GM19351 (cell line): ENCODE measurements at regions not wholly inside any gene's neighbourhood (a gene's known extent, or its start where the extent isn't known, plus 50 kb on each side); places are given as distances from the start of the nearest gene placed in this dataset.
"Not testable (repeated sequence)": the region's sequence is repeated elsewhere in the genome, so short reads cannot be mapped to it uniquely, and the experiment has no call there.

Source experiments
- ATAC-seq: cut with Tn5 transposase; IDR thresholded peaks from one replicate; pipeline ENCODE4 v1.9.1; 2021; ENCODE audit warnings: mild to moderate bottlenecking, moderate library complexity; ENCODE audit not compliant: unreplicated experiment

DNA sequence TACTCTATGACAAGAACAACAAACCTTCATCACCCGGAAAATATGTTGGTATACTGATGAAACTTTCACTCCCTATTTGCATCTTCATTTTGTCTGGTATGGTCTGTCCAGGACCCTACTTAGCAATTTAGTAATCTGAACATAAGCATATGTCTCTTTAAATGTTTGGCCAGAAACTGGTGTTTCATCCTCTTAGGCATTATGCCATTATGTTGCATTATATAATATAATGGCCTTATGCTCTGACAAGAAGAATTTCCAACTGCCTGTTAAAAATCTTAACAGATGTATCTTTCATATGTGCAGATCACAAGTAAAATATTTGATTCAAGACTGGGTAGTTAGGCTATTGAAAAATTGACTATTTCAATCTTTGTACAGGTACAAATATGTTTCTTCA, 610.6 kb upstream of the PRR20A start:
- no peak for ATAC-seq

DNA sequence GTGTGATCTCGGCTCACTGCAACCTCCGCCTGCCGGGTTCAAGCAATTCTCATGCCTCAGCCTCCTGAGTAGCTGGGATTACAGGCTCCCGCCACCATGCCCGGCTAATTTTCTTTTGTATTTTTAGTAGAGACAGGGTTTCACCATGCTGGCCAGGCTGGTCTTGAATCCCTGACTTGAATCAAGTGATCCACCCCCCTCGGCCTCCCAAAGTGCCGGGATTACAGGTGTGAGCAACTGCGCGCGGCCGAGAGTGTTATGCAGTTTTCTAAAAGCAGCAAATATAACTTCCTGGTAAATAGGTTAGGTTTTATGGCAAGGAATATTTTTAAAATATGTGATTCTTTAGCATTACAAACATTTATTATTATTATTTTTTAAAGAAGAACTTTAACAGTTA, 592.8 kb upstream of the PRR20A start:
- not testable (repeated sequence) for ATAC-seq

DNA sequence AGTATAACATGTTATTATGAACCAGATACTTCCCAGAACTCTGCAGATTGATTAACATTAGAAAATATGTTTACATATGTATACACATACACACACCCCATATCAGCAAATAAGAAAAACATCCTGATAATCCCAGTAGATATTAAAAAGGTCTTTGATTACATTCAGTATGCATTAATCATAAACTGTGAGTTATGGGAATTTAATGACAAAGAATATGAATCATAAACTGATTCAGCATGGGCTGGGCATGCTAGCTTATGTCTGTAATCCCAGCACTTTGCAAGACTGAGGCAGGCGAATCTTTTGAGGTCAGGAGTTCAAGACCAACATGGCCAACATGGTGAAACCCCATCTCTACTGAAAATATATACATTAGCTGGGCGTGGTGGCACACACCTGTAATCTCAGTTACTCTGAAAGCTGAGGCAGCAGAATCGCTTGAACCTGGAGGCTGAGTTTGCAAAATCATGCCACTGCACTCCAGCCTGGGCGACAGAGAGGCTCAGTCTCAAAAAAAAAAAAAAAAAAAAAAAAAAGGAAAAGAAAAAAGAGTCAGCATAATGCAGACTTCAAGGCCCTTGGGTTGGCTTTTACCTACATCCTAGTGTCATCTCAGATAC, 581.9 kb upstream of the PRR20A start:
- ATAC-seq = no peak

DNA sequence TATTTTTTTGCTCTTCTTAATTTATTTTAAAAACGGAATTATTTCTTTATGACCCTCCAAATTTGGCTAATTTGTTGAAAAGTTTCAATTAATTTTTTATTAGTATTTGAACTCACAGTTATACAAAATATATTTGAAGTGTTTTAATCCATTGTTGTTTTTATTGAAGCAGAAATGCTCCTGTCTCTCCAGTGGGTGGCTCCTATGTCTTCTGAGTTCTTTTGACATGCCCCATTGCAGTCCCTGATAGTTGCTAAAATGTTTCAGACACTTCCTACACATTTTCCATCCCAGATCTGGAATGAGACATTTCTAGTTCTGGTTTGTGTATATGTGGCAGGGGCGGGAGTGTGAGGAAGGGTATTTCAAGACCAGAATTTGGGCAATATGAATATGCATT, 579.4 kb upstream of the PRR20A start:
- no peak for ATAC-seq

DNA sequence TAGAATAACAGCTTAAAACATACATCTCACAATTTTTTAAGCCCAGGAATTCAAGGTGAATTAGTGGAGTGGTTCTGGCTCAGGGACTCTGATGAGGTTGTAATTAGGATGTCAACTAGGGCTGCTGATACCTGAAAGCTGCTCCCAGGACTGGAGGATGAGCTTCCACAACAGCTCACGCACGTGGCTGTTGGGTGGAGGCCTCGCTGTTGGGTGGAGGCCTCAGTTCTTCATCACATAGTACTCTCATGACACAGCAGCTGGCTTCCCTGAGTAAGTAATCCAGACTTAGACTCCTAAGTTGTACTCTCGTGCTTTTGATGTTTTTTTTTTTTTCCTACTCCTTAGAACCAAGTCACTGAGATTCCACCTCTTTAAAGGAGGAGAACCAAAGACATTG, 577.1 kb upstream of the PRR20A start:
- ATAC-seq = no peak

DNA sequence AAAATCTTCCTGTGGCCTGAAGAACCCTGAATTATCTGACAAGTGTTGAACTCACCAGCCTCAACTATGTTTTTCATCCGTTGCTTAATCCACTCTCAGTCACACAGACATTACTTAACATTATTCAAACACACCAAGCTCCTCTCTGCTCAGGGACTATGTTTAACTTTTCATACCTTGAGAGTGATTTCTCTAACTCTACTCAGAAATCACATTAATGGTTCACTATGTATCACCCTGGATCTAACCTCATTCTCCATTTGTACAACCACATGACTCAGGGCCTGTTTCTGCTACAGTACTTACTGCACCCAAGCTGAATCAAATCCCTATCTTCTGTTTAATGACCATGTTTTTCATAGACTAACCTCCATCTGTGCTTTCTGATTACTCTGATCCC, 553.7 kb upstream of the PRR20A start:
- ATAC-seq = no peak

DNA sequence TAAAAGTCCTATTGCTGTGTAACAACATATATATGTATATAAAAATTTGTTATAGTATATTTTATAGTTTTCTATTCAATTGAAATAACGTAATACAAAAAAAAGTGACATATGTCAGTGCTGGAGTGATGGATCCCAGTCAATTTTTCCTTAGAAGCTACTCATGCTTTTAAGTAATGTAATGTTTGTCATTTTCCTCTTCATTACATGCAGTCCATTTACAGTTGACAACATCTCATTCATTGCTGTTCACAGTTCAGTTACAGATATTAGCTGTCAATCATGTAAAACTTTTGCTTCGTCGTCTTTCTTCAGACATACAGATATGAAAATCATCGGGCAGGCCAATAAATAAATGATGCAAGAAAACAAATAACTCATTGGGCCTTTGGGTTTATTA, 525.1 kb upstream of the PRR20A start:
- no peak for ATAC-seq

DNA sequence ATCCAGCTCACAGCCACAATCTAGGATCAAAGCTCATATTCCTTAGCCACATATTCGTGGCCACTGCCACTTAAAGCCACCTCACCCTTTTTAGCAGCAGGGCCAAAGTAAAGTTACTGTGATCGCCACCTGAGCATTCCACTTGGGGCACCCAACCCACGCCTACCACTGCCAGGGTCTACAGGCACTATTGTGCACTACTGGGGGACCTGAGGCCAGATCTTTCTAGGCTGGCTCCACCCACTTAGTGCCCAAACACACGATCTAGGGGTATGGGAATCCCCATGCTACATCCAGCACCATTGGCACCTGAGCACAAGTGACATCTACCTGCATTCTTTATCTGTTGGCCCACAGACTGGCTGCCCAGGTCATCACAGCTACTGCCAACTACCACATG, 517.9 kb upstream of the PRR20A start:
- ATAC-seq = no peak

DNA sequence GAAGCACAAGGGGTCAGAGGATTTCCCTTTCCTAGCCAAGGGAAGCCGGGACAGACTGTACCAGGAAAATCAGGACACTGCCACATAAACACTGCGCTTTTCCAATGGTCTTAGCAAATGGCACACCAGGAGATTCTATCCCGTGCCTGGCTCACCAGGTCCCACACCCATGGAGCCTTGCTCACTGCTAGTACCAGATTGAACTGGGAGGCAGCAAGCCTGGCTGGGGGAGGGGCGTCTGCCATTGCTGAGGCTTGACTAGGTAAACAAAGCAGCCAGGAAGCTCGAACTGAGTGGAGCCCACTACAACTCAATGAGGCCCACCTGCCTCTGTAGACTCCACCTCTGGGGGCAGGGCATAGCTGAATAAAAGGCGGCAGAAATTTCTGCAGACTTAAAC, 511.8 kb upstream of the PRR20A start:
- ATAC-seq = not testable (repeated sequence)

DNA sequence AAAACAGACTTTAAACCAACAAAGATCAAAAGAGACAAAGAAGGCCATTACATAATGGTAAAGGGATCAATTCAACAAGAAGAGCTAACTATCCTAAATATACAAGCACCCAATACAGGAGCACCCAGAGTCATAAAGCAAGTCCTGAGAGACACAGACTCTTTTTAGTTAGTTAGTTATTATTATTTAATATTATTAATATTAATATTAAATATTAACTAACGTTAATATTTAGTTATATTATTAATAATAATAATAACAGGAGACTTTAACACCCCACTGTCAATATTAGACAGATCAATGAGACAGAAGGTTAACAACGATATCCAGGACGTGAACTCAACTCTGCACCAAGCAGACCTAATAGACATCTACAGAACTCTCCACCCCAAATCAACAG, 509.7 kb upstream of the PRR20A start:
- not testable (repeated sequence) for ATAC-seq

DNA sequence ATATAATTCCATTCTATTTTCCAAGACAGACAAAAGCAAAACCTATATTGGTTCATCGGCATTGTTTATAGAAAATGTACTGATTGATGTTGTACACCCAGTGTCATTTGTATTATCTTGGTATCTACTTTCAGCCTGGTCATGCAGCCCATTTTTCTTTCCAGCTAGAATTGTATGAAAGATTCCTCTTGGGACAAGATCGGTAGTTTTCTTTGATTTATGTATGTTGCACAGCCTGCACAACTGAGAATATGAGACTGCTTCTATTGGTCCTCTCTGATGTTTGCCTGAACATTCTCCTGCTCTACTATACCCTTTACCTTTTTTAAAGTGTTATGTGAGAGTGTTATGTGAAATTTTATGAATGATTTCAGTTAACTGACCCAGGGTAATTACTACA, 487.7 kb upstream of the PRR20A start:
- no peak for ATAC-seq

DNA sequence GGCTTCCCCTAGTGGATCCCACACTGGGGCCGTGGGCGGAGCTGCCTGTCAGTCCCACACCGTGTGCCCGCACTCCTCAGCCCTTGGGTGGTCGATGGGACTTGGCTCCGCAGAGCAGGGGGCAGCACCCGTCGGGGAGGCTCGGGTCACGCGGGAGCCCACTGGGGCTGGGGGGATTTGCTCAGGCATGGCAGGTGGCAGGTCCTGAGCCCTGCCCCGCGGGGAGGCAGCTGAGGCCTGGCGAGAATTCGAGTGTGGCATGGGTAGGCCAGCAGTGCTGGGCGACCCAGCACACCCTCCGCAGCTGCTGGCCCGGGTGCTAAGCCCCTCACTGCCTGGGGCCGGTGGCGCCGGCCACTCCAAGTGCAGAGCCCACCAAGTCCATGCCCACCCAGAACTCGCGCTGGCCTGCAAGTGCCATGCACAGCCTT, 481.7 kb upstream of the PRR20A start:
- no peak for ATAC-seq

DNA sequence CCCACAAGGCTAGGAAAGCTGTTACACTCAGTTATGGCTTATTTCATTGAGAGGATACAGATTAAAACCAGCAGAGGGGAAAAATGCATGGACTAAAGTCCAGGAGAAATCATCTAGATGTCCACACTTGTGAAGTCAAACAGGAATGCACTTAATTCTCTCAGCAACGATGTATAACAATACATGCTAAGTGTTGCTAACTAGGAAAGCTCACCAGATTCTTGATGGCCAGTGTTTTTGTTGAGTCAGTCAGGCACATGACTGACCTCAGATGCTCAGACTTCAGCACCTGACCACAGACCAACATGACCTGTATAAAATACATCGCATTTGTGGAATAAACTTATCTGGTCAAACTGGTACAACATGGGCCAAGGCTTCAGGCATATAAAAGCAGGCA, 470.2 kb upstream of the PRR20A start:
- ATAC-seq = no peak

DNA sequence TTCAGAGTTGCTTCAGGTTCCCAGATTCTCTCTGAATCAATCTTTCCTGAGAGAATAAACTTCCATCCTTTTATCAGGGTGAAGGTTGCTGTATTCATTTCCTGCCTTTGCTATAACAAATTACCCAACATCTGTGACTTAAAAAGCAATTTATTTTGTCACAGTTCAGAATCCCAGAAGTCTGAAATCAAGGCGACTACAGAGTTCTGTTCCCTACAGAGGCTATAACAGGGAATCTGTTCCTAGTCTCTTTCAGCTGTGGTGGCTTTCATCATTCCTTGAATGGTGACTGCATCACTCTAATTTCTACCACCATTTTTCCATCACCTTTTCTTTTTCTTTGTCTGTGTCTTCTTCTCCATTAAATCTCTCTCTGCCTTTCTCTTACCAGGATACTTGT, 459.3 kb upstream of the PRR20A start:
- no peak for ATAC-seq

DNA sequence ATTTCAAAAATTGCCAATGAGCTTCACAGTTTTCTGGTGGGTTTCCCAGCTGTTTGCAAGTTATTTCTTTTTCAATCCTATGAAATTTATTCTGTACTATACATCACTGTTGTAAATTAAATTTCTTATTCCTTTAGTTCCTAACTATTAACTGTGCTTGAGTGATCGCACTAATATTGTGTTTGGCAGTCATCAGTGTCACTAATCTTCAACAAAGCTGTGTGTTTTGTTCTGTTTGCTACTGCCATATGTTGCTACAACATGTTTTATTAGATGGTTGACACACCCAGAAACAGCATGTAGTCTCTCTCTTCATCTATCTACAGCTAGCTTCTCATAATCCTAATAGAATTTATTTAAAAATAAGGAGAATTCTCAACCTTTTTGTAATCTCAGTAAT, 453.6 kb upstream of the PRR20A start:
- no peak for ATAC-seq

DNA sequence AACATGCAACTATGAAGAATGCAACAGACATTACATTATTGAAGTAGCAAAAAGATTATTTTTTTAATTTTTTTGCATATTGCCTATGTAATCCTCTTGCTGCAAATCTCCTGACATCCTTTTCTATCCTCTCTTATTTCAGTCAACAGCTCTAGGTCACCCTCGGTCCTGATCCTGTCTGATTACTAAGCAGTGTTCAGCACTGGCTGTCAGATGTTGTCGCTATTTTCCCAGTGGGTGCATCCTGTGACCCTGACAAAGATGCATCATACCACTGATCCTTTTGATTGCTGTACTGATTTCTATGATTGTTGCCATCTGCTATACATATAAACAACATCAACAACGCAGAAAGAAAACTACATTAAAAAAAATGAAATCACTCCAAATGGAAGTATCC, 443.7 kb upstream of the PRR20A start:
- no peak for ATAC-seq

DNA sequence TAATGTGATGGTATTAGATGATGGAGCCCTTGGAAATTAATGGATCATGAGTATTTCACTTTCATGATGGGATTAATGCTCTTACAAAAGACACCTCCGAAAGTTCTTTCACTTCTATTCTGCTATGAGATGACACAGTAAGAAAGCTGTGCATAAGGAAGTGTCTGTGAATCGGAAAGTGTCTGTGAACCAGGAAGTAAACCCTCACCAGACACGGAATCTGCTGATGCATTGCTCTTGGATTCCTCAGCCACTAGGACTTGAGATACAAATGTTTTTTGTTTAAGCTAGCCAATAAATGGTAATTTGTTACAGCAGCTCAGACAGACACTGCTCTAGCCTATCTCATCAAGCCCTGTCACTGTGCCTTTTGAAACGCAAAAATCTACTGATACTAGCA, 440.4 kb upstream of the PRR20A start:
- ATAC-seq = no peak

DNA sequence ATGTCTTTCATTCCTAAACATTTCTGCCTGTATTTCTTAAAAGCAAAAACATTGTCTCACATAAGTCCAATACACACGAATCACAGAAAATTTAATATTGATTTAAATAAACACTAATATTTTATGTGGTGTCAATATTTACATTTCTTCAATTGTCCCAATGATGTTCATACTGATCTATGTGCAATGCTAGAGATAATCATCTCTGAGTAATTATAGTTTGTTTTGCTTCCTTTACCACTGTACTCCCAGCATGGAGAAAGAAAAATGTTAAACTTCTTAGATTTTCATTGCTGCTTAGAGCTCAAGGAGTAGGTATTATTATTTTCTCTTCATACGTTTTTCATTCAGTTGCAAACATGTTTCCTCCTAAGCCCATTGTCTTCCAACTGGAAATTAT, 434.2 kb upstream of the PRR20A start:
- no peak for ATAC-seq

DNA sequence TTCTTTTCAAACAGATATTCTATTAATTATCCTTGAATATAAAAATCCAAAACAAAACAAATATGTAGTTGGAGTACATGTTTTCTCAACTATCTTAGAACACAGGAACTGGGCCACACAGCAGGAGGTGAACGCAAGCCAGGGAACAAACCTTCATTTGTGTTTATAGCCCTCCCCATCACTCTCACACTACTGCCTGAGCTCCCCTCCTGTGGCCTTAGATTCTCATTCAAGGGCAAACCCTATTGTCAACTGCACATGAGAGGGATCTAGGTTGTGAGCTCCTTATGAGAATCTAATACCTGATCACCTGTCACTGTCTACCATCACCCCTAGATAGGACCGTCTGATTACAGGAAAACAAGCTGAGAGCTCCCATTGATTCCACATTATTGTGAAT, 427.1 kb upstream of the PRR20A start:
- ATAC-seq = no peak

DNA sequence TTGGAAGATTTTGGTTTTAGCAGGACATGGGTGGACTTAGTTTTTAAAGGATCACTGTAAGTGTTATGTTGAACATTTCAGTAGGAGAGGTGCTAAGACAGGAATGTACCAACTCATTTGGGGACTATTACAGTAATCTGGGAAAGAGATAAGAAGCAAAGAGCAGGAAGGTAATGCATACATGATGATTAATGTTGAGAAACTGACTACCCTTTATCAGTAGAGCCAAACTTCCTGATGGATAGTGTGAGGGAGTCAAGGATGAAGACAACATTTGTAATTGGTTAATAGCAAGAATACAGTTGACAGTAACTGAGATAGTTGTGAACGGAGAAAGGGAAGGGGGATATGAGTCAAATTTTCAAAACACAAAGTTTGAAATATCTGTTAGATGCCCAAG, 421.9 kb upstream of the PRR20A start:
- ATAC-seq = no peak

DNA sequence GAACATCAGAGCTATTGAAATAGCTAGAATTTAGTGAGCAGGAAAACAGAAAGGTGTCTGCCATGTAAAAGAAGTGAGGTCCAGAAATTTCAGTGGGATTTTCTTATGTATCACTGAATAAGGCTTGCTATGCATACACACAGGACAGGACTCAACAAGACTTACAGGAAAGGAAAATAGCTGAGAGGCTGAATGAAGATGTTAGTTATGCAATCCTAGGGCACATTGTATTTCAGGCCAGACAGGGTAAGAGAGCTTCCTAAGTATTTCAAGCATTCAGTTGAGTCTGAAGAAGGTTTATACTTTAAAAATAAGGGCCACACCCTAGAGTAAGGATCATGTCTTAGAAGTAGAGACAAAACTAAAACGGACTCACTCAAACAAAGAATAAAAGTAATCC, 419.9 kb upstream of the PRR20A start:
- no peak for ATAC-seq

DNA sequence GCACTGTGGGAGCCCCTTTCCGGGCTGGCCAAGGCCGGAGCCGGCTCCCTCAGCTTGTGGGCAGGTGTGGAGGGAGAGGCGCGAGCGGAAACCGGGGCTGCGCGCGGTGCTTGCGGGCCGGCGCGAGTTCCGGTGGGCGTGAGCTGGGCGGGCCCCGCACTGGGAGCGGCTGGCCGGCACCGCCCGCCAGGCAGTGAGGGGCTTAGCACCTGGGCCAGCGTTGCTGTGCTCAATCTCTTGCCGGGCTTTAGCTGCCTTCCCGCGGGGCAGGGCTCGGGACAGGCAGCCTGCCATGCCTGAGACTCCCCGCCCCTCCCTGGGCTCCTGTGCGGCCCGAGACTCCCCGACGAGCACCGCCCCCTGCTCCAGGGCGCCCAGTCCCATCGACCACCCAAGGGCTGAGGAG, 405.2 kb upstream of the PRR20A start:
- no peak for ATAC-seq

DNA sequence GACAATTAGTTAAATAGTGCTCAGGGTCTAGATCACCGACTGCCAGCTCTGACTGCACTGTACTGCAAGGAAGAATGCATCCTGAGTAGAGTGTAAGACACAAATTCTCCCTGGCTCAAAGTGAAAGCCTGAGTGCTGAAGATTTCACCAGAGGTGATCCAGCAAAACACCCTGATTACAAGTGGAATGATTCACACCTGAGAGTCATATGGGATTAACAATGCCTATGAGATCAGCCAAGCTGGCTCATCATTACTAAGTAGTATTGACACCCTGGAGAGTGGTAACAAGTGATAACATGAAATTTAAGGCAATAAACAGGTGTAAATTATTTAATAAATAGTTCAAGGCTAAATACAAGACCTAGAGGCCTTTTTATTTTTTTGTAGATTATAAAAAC, 403.8 kb upstream of the PRR20A start:
- no peak for ATAC-seq

DNA sequence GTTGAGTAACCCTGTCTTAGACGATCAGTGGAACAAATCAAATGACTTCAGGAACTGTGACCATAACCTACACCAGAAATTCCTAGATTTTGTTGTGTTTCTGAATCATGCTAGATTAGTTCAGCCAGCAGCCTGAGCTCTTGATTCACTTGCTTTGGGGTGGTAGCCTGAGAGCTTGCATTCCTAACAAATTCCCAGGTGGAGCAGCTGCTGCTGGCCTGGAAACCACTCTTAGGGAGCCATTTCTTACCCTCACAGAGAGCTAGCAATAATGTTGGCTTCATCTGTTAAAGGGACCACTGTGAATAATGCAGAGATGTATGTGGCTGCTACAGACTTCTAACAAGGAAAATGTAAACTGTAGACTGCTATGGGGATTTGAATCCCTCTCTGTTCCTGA, 388.1 kb upstream of the PRR20A start:
- no peak for ATAC-seq
